ENCODE measurements at regions not wholly inside any gene's neighbourhood (a gene's known extent, or its start where the extent isn't known, plus 50 kb on each side); places are given as distances from the start of the nearest gene placed in this dataset.

GRCh38 chr3:127115691-127116351, 77.1 kb upstream of the PRR23E start:
- no peak for DNase-seq (ENCODE audit: low spot score)
- TF ChIP-seq, protein P1, sequence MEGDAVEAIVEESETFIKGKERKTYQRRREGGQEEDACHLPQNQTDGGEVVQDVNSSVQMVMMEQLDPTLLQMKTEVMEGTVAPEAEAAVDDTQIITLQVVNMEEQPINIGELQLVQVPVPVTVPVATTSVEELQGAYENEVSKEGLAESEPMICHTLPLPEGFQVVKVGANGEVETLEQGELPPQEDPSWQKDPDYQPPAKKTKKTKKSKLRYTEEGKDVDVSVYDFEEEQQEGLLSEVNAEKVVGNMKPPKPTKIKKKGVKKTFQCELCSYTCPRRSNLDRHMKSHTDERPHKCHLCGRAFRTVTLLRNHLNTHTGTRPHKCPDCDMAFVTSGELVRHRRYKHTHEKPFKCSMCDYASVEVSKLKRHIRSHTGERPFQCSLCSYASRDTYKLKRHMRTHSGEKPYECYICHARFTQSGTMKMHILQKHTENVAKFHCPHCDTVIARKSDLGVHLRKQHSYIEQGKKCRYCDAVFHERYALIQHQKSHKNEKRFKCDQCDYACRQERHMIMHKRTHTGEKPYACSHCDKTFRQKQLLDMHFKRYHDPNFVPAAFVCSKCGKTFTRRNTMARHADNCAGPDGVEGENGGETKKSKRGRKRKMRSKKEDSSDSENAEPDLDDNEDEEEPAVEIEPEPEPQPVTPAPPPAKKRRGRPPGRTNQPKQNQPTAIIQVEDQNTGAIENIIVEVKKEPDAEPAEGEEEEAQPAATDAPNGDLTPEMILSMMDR (conservative IDR thresholded peaks at IDR 0.05; ENCODE audit: low read depth, low read length) = no peak
- no peak for TF ChIP-seq EZH2 (IDR thresholded peaks at IDR 0.05; ENCODE audit: borderline replicate concordance, low read depth, low read length, poor library complexity, severe bottlenecking)
- Histone ChIP-seq H3K27ac (ENCODE audit: low read depth, low read length, poor library complexity, severe bottlenecking) (no peak overlapping the region), H3K4me3 (ENCODE audit: low read depth, low read length, poor library complexity, severe bottlenecking) (no peak overlapping the region), H3K27me3 (replicated peaks; ENCODE audit: insufficient read depth, low read depth, low read length, poor library complexity) (peaks cover 5% of the 10 kb centered on the region), H3K4me1 (ENCODE audit: insufficient read depth, low read length, poor library complexity, severe bottlenecking) (no peaks in the 10 kb centered on the region), H3K36me3 (ENCODE audit: insufficient read depth, low read length, poor library complexity, severe bottlenecking) (no peaks in the 10 kb centered on the region), H3K9me3 (ENCODE audit: low read depth, low read length, poor library complexity, severe bottlenecking) (peaks cover 11% of the 10 kb centered on the region)
- no TSS peak for BruUV-seq (replicated peaks)
- intact Hi-C loops (cut with micrococcal nuclease; ENCODE audit: unreplicated experiment) = no loop called here
- POLR2A ChIA-PET (ENCODE audit: low non-redundant PET) = no interaction called here
- CTCF ChIA-PET = no interaction called here

- BruUV-seq (replicated peaks) = no TSS peak
- H3K4me1 ChIP-seq (ENCODE audit: insufficient read depth, low read length, poor library complexity, severe bottlenecking) = no peaks in the 10 kb centered on the region
- H3K4me3 ChIP-seq (ENCODE audit: low read depth, low read length, poor library complexity, severe bottlenecking) = no peak overlapping the region
- peaks cover 5% of the 10 kb centered on the region for H3K27me3 ChIP-seq (replicated peaks; ENCODE audit: insufficient read depth, low read depth, low read length, poor library complexity)
- CTCF ChIA-PET = no interaction called here
- H3K36me3 ChIP-seq (ENCODE audit: insufficient read depth, low read length, poor library complexity, severe bottlenecking) = no peaks in the 10 kb centered on the region
- no peaks in the 10 kb centered on the region for H3K9me3 ChIP-seq (ENCODE audit: low read depth, low read length, poor library complexity, severe bottlenecking)
- no peak for DNase-seq (ENCODE audit: low spot score)
- intact Hi-C loops (cut with micrococcal nuclease; ENCODE audit: unreplicated experiment) = no loop called here
- TF ChIP-seq, protein P1 (conservative IDR thresholded peaks at IDR 0.05; ENCODE audit: low read depth, low read length) = no peak
- TF ChIP-seq EZH2 (IDR thresholded peaks at IDR 0.05; ENCODE audit: borderline replicate concordance, low read depth, low read length, poor library complexity, severe bottlenecking) = no peak
- H3K27ac ChIP-seq (ENCODE audit: low read depth, low read length, poor library complexity, severe bottlenecking) = no peak overlapping the region
- POLR2A ChIA-PET (ENCODE audit: low non-redundant PET) = no interaction called here
These were observed 74.6 kb upstream of the PRR23E start for GRCh38 chr3:127118366-127118765.

- TF ChIP-seq EZH2 (IDR thresholded peaks at IDR 0.05; ENCODE audit: borderline replicate concordance, low read depth, low read length, poor library complexity, severe bottlenecking) = no peak
- TF ChIP-seq, protein P1 (conservative IDR thresholded peaks at IDR 0.05; ENCODE audit: low read depth, low read length) = no peak
- no TSS peak for BruUV-seq (replicated peaks)
- Histone ChIP-seq H3K4me3 (ENCODE audit: low read depth, low read length, poor library complexity, severe bottlenecking) (no peak overlapping the region), H3K9me3 (ENCODE audit: low read depth, low read length, poor library complexity, severe bottlenecking) (no peaks in the 10 kb centered on the region), H3K36me3 (ENCODE audit: insufficient read depth, low read length, poor library complexity, severe bottlenecking) (no peaks in the 10 kb centered on the region), H3K27me3 (replicated peaks; ENCODE audit: insufficient read depth, low read depth, low read length, poor library complexity) (peaks cover 5% of the 10 kb centered on the region), H3K27ac (ENCODE audit: low read depth, low read length, poor library complexity, severe bottlenecking) (no peak overlapping the region), H3K4me1 (ENCODE audit: insufficient read depth, low read length, poor library complexity, severe bottlenecking) (no peaks in the 10 kb centered on the region)
- POLR2A ChIA-PET (ENCODE audit: low non-redundant PET) = no interaction called here
- DNase-seq (ENCODE audit: low spot score) = no peak
- intact Hi-C loops (cut with micrococcal nuclease; ENCODE audit: unreplicated experiment) = no loop called here
- CTCF ChIA-PET = no interaction called here
These were observed 73.1 kb upstream of the PRR23E start for GRCh38 chr3:127119693-127120464.
